ENCODE measurements at regions not wholly inside any gene's neighbourhood (a gene's known extent, or its start where the extent isn't known, plus 50 kb on each side); places are given as distances from the start of the nearest gene placed in this dataset.

- no peak for TF ChIP-seq CTCF (conservative IDR thresholded peaks at IDR 0.05)
- DNase-seq = no peak
- no peak overlapping the region for H2AK5ac ChIP-seq (ENCODE audit: insufficient read length, low read length)
Measured at GRCh38 chr12:72178244-72178643, 93.9 kb upstream of the TRHDE start.

More at GRCh38 chr12:72178244-72178643, 93.9 kb upstream of the TRHDE start:
- no peak overlapping the region for H2BK20ac ChIP-seq (ENCODE audit: low read depth, low read length, poor library complexity, severe bottlenecking)
- no peaks in the 10 kb centered on the region for H3K79me1 ChIP-seq (ENCODE audit: insufficient read depth, low read depth, low read length, poor library complexity, severe bottlenecking)
- Mint-ChIP-seq H3K9me3 (no peaks in the 10 kb centered on the region), H3K4me3 (no peak overlapping the region), H3K4me1 (no peaks in the 10 kb centered on the region), H3K36me3 (ENCODE audit: insufficient read depth in 1 of 3, low read depth in 3 of 3) (no peaks in the 10 kb centered on the region), H3K27ac (no peak overlapping the region), H3K27me3 (ENCODE audit: low read depth) (no peaks in the 10 kb centered on the region)
- H3K23me2 ChIP-seq (ENCODE audit: insufficient read length, low read depth, low read length, poor library complexity, severe bottlenecking) = no peaks in the 10 kb centered on the region
- H3K4ac ChIP-seq (ENCODE audit: low read depth, low read length) = no peak overlapping the region
- no peak overlapping the region for H2AFZ ChIP-seq (ENCODE audit: low read length)
- H4K5ac ChIP-seq (ENCODE audit: insufficient read length, low read depth, low read length) = no peak overlapping the region
- H3K9me3 ChIP-seq (ENCODE audit: control insufficient read depth, low read depth, low read length) = no peaks in the 10 kb centered on the region
- no peaks in the 10 kb centered on the region for H4K20me1 ChIP-seq (ENCODE audit: control insufficient read depth, insufficient read depth, insufficient read length)
- H3K14ac ChIP-seq (ENCODE audit: insufficient read depth, low read length) = no peak overlapping the region
- no peaks in the 10 kb centered on the region for H3K79me2 ChIP-seq (ENCODE audit: insufficient read depth, low read length)
- H3K4me2 ChIP-seq (ENCODE audit: insufficient read depth, insufficient read length, low read length) = no peak overlapping the region
- no peak overlapping the region for H3K9ac ChIP-seq (ENCODE audit: extremely low read depth, insufficient read length, low read length)
- no peak overlapping the region for H3K27ac ChIP-seq (ENCODE audit: insufficient read length, low read depth, low read length)
- no peak overlapping the region for H3K56ac ChIP-seq (ENCODE audit: insufficient read length, low read depth, low read length)
- no peak overlapping the region for H4K91ac ChIP-seq (ENCODE audit: insufficient read length, low read depth, low read length)
- H3K4me1 ChIP-seq (ENCODE audit: insufficient read depth, low read length) = no peaks in the 10 kb centered on the region
- no peak overlapping the region for H3T11ph ChIP-seq (ENCODE audit: low read length)
- no peak overlapping the region for H2BK120ac ChIP-seq (ENCODE audit: low read depth, low read length, poor library complexity, severe bottlenecking)
- no peak overlapping the region for H3K23ac ChIP-seq (ENCODE audit: insufficient read length, low read depth, low read length)
- H2BK15ac ChIP-seq (ENCODE audit: low read depth, low read length) = no peak overlapping the region
- H2BK12ac ChIP-seq (ENCODE audit: insufficient read length, low read depth, low read length) = no peak overlapping the region
- H2BK5ac ChIP-seq (ENCODE audit: insufficient read length, low read length) = no peak overlapping the region
- no peak overlapping the region for H3K18ac ChIP-seq (ENCODE audit: insufficient read length, low read depth, low read length)
- no CpG with 5 or more reads among the region's 2 CpGs for WGBS (ENCODE audit: extremely low coverage, insufficient read length, low lambda C conversion rate)
- no peak overlapping the region for H4K8ac ChIP-seq (replicated peaks; ENCODE audit: insufficient read length, low read depth, low read length)
- no peaks in the 10 kb centered on the region for H3K27me3 ChIP-seq (ENCODE audit: insufficient read depth, low read length)

All from H9 (cell line).